ENCODE measurements at regions not wholly inside any gene's neighbourhood (a gene's known extent, or its start where the extent isn't known, plus 50 kb on each side); places are given as distances from the start of the nearest gene placed in this dataset.

DNA sequence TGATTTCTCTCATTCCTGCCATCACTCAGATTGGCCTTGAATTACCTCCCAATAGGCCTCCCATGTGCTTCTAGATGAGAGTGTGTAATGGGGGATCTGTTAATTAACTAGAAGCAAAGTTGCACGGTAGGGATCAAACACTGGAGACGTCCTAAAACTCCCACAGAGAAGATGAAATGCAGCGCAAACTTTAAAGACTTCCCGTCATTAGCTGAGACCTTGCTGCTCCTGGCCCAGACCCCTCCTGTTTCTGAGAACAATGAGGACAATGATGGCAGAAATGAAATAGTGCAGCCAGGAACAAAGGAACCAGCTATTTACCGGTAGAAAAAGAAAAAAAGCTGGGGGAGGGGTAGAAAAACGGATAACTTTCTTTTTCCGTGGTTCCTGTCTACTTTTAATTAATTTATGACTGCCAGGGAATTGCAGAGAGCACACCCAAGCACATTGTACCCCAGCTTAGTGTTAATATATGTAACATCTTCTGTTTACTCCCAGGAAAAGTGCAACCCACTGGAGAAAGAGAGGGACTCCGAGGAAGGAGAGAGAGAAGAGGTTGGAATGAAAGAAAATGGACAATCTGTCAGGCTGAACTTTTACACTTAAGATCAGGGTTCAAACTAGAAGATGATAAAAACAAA lies 280.7 kb upstream of the SOX5 start:
- no peak for DNase-seq
- intact Hi-C loops (cut with micrococcal nuclease; ENCODE audit: unreplicated experiment) = no loop called here
- no TSS peak for BruUV-seq (replicated peaks)
- Mint-ChIP-seq H3K4me3 (ENCODE audit: low read depth, unreplicated experiment) (no peak overlapping the region), H3K4me1 (ENCODE audit: low read depth, unreplicated experiment) (peaks cover 8% of the 10 kb centered on the region), H3K27me3 (ENCODE audit: unreplicated experiment) (no peaks in the 10 kb centered on the region), H3K36me3 (ENCODE audit: insufficient read depth, unreplicated experiment) (peaks cover 4% of the 10 kb centered on the region), H3K27ac (ENCODE audit: unreplicated experiment) (no peak overlapping the region), H3K9me3 (ENCODE audit: low read depth, unreplicated experiment) (no peaks in the 10 kb centered on the region)
- TF ChIP-seq, protein P1, sequence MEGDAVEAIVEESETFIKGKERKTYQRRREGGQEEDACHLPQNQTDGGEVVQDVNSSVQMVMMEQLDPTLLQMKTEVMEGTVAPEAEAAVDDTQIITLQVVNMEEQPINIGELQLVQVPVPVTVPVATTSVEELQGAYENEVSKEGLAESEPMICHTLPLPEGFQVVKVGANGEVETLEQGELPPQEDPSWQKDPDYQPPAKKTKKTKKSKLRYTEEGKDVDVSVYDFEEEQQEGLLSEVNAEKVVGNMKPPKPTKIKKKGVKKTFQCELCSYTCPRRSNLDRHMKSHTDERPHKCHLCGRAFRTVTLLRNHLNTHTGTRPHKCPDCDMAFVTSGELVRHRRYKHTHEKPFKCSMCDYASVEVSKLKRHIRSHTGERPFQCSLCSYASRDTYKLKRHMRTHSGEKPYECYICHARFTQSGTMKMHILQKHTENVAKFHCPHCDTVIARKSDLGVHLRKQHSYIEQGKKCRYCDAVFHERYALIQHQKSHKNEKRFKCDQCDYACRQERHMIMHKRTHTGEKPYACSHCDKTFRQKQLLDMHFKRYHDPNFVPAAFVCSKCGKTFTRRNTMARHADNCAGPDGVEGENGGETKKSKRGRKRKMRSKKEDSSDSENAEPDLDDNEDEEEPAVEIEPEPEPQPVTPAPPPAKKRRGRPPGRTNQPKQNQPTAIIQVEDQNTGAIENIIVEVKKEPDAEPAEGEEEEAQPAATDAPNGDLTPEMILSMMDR (IDR thresholded peaks at IDR 0.05; ENCODE audit: unreplicated experiment) = no peak
- CTCF ChIA-PET = interaction anchor here (0.6 kb wide), 1 partner anchor 24 kb away, joined by 5 read pairs; no protein-coding TSS in a partner anchor

DNA sequence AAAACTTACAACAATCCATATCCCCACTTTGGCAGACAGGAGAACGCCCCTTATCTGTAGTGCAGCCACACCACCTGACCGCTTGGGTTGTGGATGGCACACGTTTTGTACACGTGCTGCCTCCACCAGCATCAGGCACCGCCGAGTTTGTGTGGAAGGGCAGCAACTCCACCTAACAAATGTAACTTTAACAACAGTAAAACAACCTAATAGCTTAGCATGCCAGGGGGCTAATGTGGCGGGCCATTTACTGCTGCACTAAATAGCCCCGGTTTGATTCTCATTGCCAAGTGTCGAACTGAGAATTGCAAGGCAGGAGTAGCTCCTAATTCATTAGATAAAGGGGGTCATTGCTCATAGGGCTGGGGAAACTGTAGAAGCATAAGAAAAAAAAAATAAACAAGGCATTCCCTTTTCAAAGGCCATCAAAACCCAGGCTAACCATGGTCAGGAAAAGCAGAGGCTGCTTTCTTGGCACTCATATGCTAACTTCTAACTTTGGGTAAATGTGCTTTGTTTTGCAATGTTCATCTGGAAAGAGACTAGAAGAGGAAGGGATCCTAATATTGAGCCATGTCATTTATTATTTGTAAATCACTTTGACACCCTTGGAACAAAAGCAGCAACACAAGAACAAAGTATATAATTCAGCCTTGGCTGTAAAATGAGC lies 279.7 kb upstream of the SOX5 start:
- Mint-ChIP-seq H3K36me3 (ENCODE audit: insufficient read depth, unreplicated experiment) (peaks cover 4% of the 10 kb centered on the region), H3K9me3 (ENCODE audit: low read depth, unreplicated experiment) (no peaks in the 10 kb centered on the region), H3K27ac (ENCODE audit: unreplicated experiment) (no peak overlapping the region), H3K4me3 (ENCODE audit: low read depth, unreplicated experiment) (no peak overlapping the region), H3K4me1 (ENCODE audit: low read depth, unreplicated experiment) (peaks cover 8% of the 10 kb centered on the region), H3K27me3 (ENCODE audit: unreplicated experiment) (no peaks in the 10 kb centered on the region)
- TF ChIP-seq, protein P1 (IDR thresholded peaks at IDR 0.05; ENCODE audit: unreplicated experiment) = no peak
- intact Hi-C loops (cut with micrococcal nuclease; ENCODE audit: unreplicated experiment) = no loop called here
- BruUV-seq (replicated peaks) = no TSS peak
- DNase-seq = no peak
- CTCF ChIA-PET = no interaction called here

DNA sequence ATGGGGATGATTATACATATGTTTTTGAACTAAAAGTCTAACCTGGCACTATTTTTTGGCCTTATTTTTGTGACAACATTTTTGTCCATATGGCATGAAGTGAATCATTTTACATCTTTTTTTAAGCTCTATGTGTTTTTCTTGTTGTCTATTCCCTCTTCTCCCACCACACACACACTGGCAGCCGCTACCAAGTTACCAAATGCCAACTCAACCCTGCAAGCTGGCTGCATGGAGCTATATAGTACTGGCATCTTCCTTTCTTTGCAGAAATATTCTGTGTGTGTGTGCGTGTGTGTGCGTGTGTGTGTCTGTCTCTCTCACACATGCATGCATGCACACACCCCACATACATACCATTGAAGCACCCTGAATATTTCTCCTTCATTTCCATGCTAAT lies 278.9 kb upstream of the SOX5 start:
- intact Hi-C loops (cut with micrococcal nuclease; ENCODE audit: unreplicated experiment) = no loop called here
- TF ChIP-seq, protein P1 (IDR thresholded peaks at IDR 0.05; ENCODE audit: unreplicated experiment) = no peak
- Mint-ChIP-seq H3K4me1 (ENCODE audit: low read depth, unreplicated experiment) (peaks cover 13% of the 10 kb centered on the region), H3K4me3 (ENCODE audit: low read depth, unreplicated experiment) (no peak overlapping the region), H3K36me3 (ENCODE audit: insufficient read depth, unreplicated experiment) (peaks cover 4% of the 10 kb centered on the region), H3K27me3 (ENCODE audit: unreplicated experiment) (no peaks in the 10 kb centered on the region), H3K9me3 (ENCODE audit: low read depth, unreplicated experiment) (no peaks in the 10 kb centered on the region), H3K27ac (ENCODE audit: unreplicated experiment) (no peak overlapping the region)
- CTCF ChIA-PET = no interaction called here
- no peak for DNase-seq
- BruUV-seq (replicated peaks) = no TSS peak

DNA sequence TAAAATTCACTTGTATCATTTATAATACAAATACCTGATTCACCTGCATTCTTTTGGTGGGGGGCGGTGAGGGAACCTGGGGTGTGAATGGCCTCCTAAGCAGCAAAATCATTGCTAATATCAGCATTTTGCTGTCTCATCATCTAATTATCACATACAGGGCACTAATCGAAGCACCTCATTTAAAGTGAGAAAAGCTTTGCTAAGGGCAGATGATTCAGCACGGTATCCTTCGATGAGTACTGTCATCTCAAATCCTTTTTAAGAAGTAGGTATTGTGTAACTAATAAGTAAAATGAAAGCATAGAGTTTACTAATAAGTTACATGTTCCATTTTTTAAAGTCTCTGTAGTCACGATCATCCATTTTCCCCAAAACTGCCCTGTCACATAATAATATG lies 278.1 kb upstream of the SOX5 start:
- H3K9me3 Mint-ChIP-seq (ENCODE audit: low read depth, unreplicated experiment) = no peaks in the 10 kb centered on the region
- CTCF ChIA-PET = interaction anchor here (0.5 kb wide), 1 partner anchor 16 kb away, joined by 5 read pairs; no protein-coding TSS in a partner anchor
- H3K4me1 Mint-ChIP-seq (ENCODE audit: low read depth, unreplicated experiment) = peaks cover 17% of the 10 kb centered on the region
- TF ChIP-seq, protein P1 (IDR thresholded peaks at IDR 0.05; ENCODE audit: unreplicated experiment) = no peak
- DNase-seq = no peak
- peaks cover 4% of the 10 kb centered on the region for H3K36me3 Mint-ChIP-seq (ENCODE audit: insufficient read depth, unreplicated experiment)
- H3K27ac Mint-ChIP-seq (ENCODE audit: unreplicated experiment) = no peak overlapping the region
- no TSS peak for BruUV-seq (replicated peaks)
- H3K27me3 Mint-ChIP-seq (ENCODE audit: unreplicated experiment) = no peaks in the 10 kb centered on the region
- intact Hi-C loops (cut with micrococcal nuclease; ENCODE audit: unreplicated experiment) = no loop called here
- H3K4me3 Mint-ChIP-seq (ENCODE audit: low read depth, unreplicated experiment) = no peak overlapping the region

Measured in Calu3 (cell line).